GM12801 (cell line): ENCODE measurements at regions not wholly inside any gene's neighbourhood (a gene's known extent, or its start where the extent isn't known, plus 50 kb on each side); places are given as distances from the start of the nearest gene placed in this dataset.

Source experiments
- CTCF ChIP-seq: IDR thresholded peaks from one replicate; pipeline ENCODE4 v1.5.1; 2011; ENCODE audit warnings: control low read depth; ENCODE audit not compliant: insufficient read length; ENCODE audit errors: extremely low read depth

- no peak for TF ChIP-seq CTCF
Measured at GRCh38 chr3:66567077-66567476, 66.3 kb upstream of the LRIG1 start.

GRCh38 chr3:66572090-66572675 lies 71.4 kb upstream of the LRIG1 start:
- no peak for TF ChIP-seq CTCF

GRCh38 chr3:66572938-66573710 lies 72.3 kb upstream of the LRIG1 start:
- no peak for TF ChIP-seq CTCF

- no peak for TF ChIP-seq CTCF
Measured at GRCh38 chr3:66574091-66574490, 73.3 kb upstream of the LRIG1 start.

- no peak for TF ChIP-seq CTCF
Measured at GRCh38 chr3:66577426-66578203, 76.8 kb upstream of the LRIG1 start.

- no peak for TF ChIP-seq CTCF
Measured at GRCh38 chr3:66581256-66581655, 80.4 kb upstream of the LRIG1 start.

- no peak for TF ChIP-seq CTCF
Measured at GRCh38 chr3:66582721-66583423, 82.0 kb upstream of the LRIG1 start.
